GM18907 (cell line): ENCODE measurements at regions not wholly inside any gene's neighbourhood (a gene's known extent, or its start where the extent isn't known, plus 50 kb on each side); places are given as distances from the start of the nearest gene placed in this dataset.
A peak's percentile ranks its signal among the peaks of the same experiment; 100 is the strongest.
"Not testable (repeated sequence)": the region's sequence is repeated elsewhere in the genome, so short reads cannot be mapped to it uniquely, and the experiment has no call there.

Experiments used
- ATAC-seq: cut with Tn5 transposase; IDR thresholded peaks from one replicate; pipeline ENCODE4 v1.9.1; 2021; ENCODE audit warnings: mild to moderate bottlenecking, moderate library complexity; ENCODE audit not compliant: unreplicated experiment

DNA sequence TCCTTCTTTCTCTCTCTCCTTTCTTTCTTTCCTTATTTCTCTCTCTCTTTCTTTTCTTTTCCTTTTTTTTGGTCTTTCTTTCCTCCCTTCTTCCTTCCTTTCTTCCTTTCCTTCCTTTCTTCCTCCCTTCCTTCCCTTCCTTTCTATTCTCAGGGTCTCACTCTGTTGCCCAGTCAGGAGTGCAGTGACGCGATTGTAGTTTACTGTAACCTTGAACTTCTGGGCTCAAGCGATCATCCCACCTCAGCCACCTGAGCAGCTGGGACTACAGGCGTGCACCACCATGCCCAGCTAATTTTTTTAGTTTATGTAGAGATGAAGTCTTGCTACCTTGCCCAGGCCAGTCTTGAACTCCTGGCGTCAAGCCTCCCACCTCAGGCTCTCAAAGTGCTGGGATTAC is 83.8 kb upstream of the PPM1B start:
- no peak for ATAC-seq

DNA sequence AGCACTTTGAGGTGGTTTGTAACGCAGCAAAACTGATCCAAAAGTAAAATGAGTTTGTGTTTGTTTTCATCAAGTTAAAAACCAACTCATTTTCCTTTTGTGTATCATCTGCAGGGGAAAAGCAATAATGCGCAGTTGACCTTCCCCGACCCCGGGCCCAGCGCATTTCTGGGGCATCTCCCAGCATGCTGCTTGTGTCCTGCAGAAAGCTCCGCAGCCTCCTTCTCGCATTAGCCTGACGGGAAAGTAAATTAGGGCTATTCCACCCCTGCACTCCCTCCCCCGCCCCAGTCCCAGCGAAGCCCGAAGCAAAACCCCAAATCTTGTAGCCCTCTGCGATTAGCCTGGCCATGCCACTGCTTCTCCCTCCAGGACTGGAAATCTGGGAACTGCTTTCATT is 82.0 kb upstream of the PPM1B start:
- no peak for ATAC-seq

DNA sequence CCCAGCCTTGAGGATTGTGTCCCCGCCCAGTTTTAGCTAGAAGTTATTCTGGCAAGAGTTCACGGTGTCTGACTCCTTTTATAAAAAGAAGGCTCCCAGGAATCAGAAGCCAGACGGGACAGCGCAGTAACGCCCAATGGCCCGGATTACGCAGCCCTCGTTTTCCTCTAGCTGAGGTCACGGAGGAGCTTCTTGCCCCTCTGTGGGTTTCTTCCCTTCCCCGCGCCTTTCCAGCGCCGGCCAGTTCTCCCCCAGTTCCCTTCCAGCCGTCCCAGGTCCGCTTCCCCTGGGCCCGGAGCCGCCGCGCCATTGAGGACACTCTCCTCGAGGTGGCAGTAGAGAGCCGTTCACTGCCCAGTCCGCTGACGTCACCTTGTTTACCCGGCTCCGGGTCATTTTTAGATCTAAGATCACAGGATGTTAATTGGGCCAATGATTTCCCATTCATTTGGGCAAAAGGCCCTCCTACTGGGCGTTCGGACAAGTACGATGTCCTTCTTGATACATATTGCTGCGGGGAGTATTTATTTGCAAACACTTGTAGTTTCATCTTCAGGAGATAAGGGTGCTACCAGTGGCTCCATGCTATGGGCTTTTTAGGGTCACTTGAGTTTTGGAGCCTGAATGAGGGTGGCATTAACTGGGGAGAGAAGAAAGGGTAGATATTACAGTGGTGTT is 81.5 kb upstream of the PPM1B start:
- peak; percentile 49 for ATAC-seq

DNA sequence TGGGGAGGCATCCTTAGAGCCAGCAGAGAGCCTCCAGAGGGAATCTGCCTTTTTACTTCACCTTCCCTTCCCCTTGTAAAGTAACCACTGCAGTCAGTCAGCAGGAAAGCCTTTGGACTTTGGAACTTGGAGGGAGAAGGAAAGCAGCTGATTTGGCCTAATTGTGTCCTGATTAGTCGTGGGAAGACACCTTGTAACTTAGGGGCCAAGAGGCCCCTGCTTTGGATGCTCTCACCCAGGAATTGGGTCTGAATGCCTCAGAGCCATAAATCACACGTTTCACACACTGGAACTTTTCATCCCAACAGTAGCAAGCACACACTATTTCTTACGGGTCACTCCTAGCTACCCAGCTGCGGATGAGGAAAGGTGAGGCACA is 81.0 kb upstream of the PPM1B start:
- ATAC-seq = no peak

DNA sequence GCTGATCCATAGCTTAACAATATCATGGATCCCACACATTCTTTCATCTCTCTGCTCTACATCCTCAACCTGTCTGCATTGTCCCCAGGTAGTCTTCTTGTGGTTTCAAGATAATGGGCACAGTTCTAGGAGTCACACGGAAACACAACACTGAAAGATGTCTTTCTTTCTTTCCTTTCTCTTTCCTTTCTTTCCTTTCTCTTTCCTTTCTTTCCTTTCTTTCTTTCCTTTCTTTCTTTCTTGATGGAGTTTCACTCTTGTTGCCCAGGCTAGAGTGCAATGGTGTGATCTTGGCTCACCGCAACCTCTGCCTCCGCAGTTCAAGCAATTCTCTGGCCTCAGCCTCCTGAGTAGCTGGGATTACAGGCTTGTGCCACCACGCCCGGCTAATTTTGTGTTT is 76.2 kb upstream of the PPM1B start:
- ATAC-seq = not testable (repeated sequence)

DNA sequence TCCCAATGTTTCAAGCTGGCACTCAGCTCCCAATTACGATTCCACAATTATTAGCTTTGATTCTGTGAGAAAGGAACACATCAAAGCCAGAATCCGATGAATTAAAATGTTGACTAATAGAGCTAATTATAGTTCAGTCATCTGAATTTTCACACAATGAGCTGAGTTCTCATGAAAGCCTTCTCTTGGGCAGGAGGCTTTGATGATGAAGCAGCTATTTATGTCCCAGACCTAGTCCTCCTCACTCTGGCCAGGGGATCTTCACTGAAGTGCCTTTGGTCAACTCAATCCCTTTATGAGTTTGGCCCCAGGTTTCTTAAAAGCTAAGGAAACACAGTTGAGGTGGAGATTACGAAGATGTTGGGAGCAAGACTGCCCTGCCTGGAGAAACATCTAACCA is 74.7 kb upstream of the PPM1B start:
- ATAC-seq = no peak

DNA sequence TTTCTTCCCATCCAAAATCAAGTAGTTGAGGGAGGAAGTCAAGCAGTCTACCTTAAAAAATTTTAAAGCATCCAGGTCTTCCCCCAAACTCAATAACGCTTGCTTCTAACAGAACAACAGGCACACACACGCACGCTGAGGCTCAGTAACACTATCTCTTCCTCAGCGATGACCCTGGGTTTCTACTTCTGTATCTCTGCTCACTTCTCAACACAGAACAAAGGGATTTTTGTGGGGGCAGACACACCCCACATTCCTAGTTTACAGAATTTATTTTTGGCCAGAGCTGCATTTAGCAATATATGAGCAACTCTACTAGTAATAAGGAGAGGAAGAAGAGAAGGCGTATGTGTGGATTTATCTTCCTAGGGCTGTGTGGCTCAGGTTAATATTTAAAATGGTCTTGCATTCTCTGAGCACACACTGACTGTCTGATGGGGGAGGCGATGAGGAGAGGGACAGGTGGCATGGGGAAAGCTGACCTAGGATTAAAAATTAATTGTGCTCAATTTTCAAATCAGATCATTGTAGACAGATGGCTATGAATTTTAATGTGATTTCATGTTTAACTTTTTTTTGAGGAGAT is 71.3 kb upstream of the PPM1B start:
- ATAC-seq = no peak

DNA sequence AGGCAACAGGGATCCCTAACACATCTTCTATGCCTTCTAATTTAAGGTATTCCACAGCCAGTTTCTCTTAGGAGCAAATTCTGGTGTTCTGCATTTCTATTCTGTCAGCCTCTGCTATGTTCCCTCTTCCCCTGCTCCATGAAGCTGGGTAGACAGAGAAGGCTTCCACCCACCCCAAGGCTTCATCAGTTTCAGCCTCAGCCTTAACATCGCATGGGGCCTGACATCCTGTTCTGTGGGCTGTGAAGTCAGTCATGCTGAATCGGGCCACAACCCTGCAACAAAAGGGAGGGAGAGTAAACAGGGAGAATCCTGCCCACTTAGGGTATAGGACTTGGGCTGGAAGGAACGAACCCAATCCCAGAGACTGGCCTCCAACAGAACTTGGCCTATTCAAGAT is 70.6 kb upstream of the PPM1B start:
- no peak for ATAC-seq

DNA sequence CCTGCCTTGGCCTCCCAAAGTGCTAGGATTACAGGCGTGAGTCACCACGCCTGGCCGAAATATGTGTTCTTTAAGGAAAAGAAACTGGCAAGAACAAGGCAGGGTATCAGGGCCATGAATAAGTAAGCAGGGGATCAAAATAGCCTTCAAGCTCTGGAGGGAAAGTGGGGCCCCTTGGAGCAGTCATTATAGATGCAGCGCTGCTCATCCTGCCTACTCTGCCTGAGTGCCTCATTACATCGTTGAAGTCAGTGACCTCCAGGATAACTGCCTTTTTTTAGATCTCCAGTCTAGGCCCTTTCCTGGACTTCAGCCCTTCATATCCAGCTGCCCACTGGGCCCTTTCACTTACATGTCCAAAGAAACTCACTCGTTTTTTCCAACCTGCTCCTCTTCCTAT is 69.8 kb upstream of the PPM1B start:
- no peak for ATAC-seq

DNA sequence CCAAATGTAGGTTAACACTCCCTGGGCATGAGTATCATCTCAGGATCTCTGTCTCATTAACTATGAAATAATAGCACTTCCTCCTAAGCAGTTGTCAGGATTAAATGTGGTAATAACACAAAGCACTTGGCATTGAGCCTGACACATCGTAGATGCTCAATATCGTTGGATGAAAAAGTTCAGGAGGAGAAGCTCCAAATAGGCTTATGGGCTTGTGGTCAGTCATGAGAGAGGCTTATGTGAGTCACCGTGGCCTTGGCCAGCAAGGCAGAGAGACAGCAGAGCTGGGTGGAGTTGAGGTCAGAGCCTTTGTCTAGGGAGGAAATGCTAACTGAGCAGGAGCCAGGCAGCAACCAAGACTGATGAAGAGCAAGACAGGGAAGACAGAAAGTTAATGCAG is 68.3 kb upstream of the PPM1B start:
- peak; percentile 56 for ATAC-seq

DNA sequence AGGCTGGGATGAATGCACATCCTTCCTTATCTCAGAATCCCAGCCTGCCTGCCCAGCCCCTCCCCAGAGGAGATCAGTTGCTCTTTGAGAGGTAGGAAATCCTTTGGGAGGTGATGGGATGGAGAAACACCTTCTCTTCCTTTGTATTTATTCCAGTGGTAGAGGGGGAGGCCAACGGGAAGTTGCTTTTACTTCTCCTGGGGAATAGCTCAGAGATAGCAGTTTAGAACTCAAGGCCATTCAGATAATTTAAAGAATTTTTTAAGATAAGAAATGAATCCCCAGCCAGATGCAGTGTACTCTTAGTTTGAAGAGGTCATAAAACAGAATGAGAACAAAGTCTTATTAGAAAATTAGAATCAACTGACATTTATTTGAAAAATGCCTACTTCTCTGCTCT is 67.4 kb upstream of the PPM1B start:
- no peak for ATAC-seq

DNA sequence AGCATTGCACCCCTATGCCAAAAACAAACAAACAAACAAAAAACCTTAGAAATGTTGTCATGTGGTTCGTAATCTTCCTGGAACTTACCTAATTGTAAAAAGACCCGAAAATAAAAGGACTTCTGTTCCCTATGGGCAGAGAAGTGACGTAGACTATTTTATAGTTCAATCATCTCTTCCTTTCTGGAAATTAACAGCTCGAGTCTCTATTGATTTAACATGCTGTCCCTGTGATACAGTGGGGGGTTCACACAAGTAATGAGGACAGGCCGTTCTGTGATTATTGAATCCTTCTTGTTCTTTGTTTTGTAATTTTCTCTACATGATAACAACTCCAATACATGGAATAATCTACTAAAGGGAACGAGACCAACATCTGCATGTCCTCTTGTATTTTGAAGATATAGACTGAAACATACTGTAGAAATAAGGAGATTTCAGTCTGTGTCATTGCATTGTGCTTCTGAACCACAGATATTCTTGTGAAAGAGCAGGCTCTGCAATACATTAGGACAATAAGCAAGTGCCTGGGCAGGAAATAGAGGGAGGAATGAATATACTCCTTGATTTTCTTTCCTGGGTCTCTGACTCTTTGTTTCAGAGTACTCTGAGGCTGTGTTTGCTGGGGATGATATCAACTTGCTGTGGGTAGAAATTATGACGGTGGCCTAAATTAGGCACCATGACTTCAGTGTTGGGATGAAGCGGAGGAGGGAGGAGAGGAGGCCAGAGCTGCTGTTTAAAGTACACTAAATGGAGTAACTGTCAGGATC is 65.7 kb upstream of the PPM1B start:
- ATAC-seq = no peak

DNA sequence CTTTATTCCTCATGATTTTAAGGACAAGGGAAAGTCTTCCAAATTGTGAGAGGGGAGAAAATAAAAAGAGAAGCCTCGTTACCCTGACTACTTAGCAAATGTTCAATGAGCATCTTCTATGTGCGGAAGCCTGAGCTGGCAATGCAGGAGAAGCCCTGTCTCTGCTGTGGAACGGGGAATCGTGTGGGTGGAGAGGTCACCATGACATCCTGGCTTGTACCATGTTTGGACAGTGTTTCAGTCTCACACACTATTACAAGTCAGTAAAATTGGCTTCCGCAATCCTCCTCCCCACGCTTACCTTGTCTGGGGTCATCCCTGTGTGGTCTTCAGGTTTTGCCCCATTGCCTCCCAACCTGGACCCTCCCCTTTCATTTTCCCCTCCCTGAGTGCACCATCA is 65.0 kb upstream of the PPM1B start:
- ATAC-seq = no peak

DNA sequence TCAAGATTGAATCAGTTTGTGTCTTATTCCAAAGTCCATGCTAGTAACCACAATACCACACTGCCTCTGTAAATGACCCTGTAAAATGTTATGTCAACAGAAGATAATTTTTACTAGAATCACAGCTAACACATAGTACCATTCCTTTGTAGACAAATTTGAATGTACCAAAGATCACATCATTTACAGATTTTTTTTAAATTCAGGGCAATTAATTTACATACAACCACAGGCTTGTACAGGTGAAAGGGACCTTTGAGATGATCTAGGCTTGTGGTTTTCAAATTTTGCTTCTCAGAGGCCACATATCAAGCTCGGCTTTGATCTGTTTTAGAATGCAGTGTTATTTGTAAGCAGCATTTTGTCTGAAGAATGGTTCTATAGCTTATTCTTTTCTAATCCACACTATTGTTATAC is 63.8 kb upstream of the PPM1B start:
- ATAC-seq = no peak

DNA sequence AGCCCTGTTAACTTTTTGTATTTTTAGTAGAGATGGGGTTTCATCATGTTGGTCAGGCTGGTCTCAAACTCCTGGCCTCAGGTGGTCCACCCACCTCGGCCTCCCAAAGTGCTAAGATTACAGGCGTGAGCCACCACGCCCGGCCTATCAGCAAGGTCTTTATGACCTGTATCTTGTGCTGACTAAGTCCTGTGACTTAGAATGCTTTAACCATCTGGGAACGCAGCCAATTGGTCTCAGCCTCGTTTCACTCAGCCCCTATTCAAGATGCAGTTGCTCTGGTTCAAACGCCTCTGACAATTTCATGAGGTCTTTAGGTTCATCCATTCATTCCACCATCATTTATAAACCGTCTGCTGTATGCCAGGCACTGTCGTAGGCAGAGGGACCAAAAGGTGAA is 62.2 kb upstream of the PPM1B start:
- not testable (repeated sequence) for ATAC-seq

DNA sequence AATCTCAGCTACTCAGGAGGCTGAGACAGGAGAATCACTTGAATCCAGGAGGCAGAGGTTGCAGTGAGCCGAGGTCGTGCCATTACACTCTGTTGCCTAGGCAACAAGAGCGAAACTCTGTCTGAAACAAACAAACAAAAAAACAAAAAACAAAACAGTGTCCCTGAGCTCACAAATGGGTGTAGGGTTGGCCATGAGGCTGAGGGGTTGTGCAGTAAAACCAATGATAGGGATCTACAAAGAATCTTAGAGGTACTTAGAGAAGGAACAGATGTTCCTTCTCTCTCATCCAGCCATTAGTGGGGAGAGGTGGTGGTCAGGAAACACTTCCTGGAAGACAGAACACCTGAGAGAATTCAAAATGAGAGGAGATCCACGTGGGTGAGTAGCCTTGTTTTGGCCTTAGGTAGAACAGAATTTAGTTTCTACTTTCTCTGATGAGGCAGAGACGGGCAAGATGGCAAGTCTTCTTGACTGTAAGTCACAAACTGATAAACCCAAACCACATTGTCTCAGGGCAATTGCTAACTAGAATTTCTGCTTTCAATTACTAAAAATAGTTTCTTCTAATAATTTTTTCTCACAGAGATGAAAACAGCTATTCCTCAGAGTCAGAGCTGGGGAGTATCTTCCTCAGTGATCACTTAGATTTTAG is 61.5 kb upstream of the PPM1B start:
- ATAC-seq = peak; percentile 92

DNA sequence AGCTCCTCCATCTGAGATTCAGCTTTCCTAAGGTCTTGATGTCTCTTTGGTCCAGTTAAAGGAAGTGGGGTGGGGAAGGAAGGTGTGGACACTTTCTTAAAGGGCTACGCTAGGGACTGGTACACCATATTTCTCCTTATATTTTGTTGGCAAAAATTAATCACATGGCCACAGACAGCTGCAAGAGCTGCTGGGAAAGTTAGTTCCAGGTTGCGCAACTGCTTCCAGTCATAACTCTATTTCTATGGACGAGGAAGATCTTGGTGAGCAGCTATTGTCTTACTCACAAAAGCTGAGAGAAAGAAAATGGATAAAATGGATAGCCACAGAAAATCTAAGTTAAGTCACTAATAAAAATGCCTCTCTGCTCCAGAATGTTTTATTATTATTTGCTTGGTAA is 60.7 kb upstream of the PPM1B start:
- ATAC-seq = no peak

DNA sequence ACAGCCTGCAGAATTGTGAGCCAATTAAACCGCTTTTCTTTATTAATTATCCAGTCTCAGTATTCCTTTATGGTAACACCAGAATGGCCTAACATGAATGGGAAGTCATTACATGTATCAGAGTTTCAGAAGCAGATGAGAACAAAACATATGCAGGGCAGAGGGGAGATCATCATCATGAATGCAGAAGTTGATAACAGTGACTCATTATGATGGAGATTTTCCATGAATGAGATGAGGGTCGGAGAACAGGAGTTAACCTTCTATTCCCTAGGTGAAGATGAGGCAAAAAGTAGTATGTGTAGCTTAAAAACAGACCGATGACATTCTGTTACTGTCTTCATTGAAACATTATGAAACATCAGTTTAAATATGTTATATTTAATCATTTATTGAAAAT is 59.5 kb upstream of the PPM1B start:
- no peak for ATAC-seq

DNA sequence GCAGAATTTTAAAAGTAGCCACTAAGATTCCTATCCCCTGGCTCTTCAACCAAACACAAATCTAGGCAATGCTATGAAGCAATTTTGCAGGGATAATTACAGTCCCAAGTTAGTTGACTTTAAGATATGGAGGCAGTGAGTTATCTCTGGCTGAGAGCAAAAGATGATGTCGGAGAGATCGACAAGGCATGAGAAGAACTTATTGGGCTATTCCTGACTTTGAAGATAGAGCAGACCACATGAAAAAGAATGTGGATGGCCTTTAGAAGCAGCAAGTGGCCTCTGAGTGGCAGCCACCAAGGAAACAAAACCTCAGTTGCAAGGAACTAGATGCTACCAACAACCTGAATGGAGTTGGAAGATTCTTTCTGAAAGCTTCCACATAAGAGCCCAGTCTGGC is 58.2 kb upstream of the PPM1B start:
- no peak for ATAC-seq

DNA sequence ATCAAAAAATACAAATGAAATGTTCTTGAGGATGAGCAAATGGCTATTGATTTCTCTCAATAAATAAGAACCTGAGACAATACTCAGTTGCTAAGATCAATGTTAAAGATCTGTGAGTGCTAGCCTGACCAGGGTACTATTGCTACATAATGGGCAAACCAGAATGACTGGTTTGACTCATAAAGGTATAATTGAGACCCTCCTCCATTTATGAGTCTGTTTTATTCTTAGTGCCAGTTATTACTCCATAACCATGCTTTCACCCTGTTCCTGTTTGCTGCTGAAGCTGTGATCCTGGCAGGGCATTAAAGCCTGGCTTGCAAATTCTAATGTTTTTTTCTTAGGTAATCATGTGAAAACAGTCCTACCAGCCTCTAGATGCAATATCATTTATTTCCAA is 56.6 kb upstream of the PPM1B start:
- ATAC-seq = no peak

DNA sequence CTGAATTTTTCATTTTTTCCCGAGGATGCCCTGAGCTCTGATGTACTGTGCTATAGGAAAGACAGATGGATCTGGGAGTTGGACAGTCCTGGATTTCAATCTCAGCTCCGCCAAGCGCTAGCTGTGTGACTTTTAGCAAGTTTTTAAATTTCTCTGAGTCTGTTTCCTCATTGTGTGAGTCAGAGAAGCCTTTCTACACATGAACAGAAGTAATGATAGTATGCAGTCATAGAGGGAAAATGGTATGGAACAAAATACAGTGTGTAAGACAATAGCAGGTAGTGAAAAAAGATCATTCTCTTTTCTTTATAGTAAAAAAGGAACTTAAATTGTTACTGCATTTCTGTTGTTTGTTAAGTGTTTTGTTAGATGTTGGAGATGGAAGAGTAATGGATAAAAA is 52.4 kb upstream of the PPM1B start:
- no peak for ATAC-seq

DNA sequence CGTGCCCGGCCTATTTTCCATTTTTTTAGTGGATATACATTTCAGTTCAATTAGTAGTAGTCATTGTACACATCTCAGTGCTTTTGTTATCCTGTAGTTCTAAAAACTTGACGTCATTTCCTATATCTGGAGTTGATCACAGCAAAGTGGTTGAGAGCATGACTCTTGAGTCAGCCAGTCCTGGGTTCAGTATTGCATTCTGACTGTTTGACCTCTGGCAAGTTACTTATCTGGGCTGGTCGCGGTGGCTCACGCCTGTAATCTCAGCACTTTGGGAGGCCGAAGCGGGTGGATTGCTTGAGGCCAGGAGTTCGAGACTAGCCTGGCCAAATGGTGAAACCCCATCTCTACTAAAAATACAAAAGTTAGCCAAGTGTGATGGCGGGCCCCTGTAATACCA is 50.4 kb upstream of the PPM1B start:
- no peak for ATAC-seq
